Tibial nerve (tissue), 4 donors: ENCODE measurements at regions not wholly inside any gene's neighbourhood (a gene's known extent, or its start where the extent isn't known, plus 50 kb on each side); places are given as distances from the start of the nearest gene placed in this dataset.

Experiments
- DNase-seq, 2 donors: peaks; one replicate each; pipeline ENCODE4 v3.0.0-alpha.2; 2019; ENCODE audit warnings: low spot score in 2 of 2
- H3K27ac ChIP-seq, 4 donors: fragments of 200-600 bp; sonication (generic) in 3 of 4; one replicate each; pipeline ENCODE4 v1.5.1; 2017 to 2019; ENCODE audit warnings: mild to moderate bottlenecking in 1 of 4
- H3K27me3 ChIP-seq, 2 donors: fragments of 200-600 bp; sonication (generic) in 1 of 2; one replicate each; pipeline versions ENCODE4 v1.5.1 to v1.6.0; 2017 to 2019
- H3K36me3 ChIP-seq, 3 donors: fragments of 200-600 bp; sonication (generic); one replicate each; pipeline ENCODE4 v1.5.1; 2018 to 2019
- H3K4me1 ChIP-seq, 4 donors: fragments of 200-600 bp; sonication (generic) in 3 of 4; one replicate each; pipeline ENCODE4 v1.5.1; 2017 to 2019
- H3K4me3 ChIP-seq, 4 donors: fragments of 200-600 bp; sonication (generic) in 3 of 4; one replicate each; pipeline ENCODE4 v1.5.1; 2017 to 2019; ENCODE audit warnings: mild to moderate bottlenecking in 1 of 4, moderate library complexity in 1 of 4
- H3K9me3 ChIP-seq, 4 donors: fragments of 200-600 bp; sonication (generic) in 3 of 4; one replicate each; pipeline ENCODE4 v1.5.1; 2017 to 2019
- EP300 ChIP-seq, 2 donors: sonication (generic); formaldehyde crosslinking; IDR thresholded peaks; one replicate each; pipeline ENCODE4 v1.6.1; 2017; ENCODE audit warnings: antibody characterized with exemption in 2 of 2, mild to moderate bottlenecking in 1 of 2
- POLR2A ChIP-seq, 2 donors: fragments of 450-650 bp; IDR thresholded peaks; one replicate each; pipeline ENCODE4 v1.6.1; 2017; ENCODE audit warnings: antibody characterized with exemption in 2 of 2, mild to moderate bottlenecking in 2 of 2, moderate library complexity in 2 of 2
- WGBS, 2 donors: methylation state at CpG; one replicate each; pipeline ENCODE4 v1.1.5; 2018; 5-methylcytosine and 5-hydroxymethylcytosine counted together
- TF ChIP-seq, protein P1 (sequence below), 5 experiments: fragments of 200-600 bp in 3 of 5; fragments of 450-650 bp in 2 of 5; sonication (generic) in 3 of 5; IDR thresholded peaks; one replicate each; pipeline ENCODE4 v1.5.1; 2016 to 2019; ENCODE audit warnings: antibody characterized with exemption in 5 of 5, mild to moderate bottlenecking in 3 of 5, moderate library complexity in 2 of 5

DNA sequence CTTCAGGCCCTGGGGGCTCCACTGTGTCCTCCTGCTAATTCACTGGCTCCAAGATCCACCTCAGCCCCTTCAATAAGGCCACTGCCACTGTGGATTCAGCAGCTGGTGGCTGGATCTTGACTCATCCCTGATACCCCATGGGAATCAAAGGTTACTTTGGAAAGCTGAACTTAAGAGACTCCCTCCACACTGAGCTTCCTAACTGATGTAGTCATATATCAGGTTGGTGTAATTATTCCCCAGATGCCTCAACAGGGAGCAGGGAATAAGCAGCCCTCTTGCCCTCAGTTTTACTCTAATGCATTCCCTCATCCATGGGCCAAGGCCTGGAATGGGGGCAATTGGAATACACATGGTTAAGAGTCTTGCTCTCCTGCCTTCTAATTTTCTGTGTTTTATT is 164.6 kb downstream of the FASLG start:
- TF ChIP-seq POLR2A (IDR thresholded peaks at IDR 0.05) (no peak), EP300 (IDR thresholded peaks at IDR 0.05) (no peak)
- TF ChIP-seq, protein P1, sequence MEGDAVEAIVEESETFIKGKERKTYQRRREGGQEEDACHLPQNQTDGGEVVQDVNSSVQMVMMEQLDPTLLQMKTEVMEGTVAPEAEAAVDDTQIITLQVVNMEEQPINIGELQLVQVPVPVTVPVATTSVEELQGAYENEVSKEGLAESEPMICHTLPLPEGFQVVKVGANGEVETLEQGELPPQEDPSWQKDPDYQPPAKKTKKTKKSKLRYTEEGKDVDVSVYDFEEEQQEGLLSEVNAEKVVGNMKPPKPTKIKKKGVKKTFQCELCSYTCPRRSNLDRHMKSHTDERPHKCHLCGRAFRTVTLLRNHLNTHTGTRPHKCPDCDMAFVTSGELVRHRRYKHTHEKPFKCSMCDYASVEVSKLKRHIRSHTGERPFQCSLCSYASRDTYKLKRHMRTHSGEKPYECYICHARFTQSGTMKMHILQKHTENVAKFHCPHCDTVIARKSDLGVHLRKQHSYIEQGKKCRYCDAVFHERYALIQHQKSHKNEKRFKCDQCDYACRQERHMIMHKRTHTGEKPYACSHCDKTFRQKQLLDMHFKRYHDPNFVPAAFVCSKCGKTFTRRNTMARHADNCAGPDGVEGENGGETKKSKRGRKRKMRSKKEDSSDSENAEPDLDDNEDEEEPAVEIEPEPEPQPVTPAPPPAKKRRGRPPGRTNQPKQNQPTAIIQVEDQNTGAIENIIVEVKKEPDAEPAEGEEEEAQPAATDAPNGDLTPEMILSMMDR (IDR thresholded peaks at IDR 0.05), result no peak
- no peak for DNase-seq
- peak overlapping the region in 1 of 4 donors; percentile 16 for H3K27ac ChIP-seq
- H3K27me3 ChIP-seq, result no peaks in the 10 kb centered on the region
- H3K9me3 ChIP-seq, result no peaks in the 10 kb centered on the region
- H3K4me3 ChIP-seq, result no peak overlapping the region
- H3K4me1 ChIP-seq, result peaks cover 0 to 17% (median 9%) of the 10 kb centered on the region in 4 donors
- H3K36me3 ChIP-seq, result no peaks in the 10 kb centered on the region

DNA sequence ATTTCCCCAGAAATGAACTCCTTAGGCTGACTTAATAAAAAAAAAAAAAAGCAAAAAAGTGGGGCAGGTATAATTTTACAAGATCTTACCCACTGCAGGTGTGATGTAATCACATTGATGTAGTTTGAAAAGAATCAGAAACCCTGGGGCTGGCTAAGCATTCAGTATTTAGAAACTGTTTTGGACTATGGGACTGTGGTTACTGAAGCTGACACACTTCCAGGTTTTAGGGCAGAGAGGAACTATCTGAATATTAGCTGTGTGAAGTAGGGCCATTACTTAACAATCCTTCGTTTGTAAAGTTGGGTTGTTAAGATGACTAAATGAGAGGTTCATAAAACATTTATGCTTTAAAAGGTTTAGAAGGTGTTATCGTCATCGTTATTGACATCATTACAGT is 165.3 kb downstream of the FASLG start:
- Histone ChIP-seq H3K4me3 (no peak overlapping the region), H3K27me3 (no peaks in the 10 kb centered on the region), H3K36me3 (no peaks in the 10 kb centered on the region), H3K9me3 (no peaks in the 10 kb centered on the region), H3K27ac (peak overlapping the region in 3 of 4 donors; percentile 2 to 90 (median 89)), H3K4me1 (peaks cover 0 to 17% (median 7%) of the 10 kb centered on the region in 4 donors)
- TF ChIP-seq EP300 (IDR thresholded peaks at IDR 0.05) (peak in 1 of 2 donors; percentile 22), POLR2A (IDR thresholded peaks at IDR 0.05) (no peak)
- peak in 1 of 2 donors; percentile 18 for DNase-seq
- 41 to 50% methylated on average over 3 of the region's 3 CpGs for WGBS, 2 donors

DNA sequence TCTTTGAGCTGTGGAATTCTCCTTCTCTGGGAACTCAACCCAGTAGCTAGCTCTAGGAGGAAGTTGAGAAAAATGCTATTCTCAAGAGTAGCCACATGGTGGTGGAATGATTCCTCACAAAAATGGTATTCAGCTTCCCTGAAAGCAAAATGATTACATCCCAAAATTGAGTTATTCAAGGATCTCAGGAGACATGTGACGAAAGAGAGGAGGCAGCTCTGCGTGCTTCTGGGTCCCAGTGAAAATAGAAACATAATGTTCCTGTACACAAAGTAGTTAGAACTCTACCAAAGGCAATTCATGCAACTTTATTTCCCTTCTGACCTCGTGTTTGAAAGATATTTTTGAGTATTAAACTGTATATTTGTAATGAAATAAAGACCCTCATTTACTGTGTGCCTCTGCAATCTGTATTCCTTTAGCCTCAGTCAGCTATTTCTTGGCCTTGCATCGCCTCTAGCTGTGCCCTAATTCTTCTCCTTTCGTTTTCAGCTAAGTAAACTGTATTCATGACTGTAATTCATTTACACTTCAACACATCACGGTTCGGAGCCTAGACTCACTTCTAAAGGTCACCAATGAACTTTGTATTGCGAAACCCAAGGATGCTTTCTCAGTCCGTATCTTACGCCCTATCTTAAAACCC is 167.3 kb downstream of the FASLG start:
- TF ChIP-seq, protein P1 (IDR thresholded peaks at IDR 0.05), result peak; percentile 43 to 84 (median 57)
- TF ChIP-seq POLR2A (IDR thresholded peaks at IDR 0.05) (no peak), EP300 (IDR thresholded peaks at IDR 0.05) (peak; percentile 93 to 97)
- Histone ChIP-seq H3K36me3 (no peaks in the 10 kb centered on the region), H3K9me3 (no peaks in the 10 kb centered on the region), H3K4me3 (peak overlapping the region in 2 of 4 donors; percentile 18 to 32), H3K27me3 (no peaks in the 10 kb centered on the region), H3K4me1 (peaks cover 0 to 17% (median 5%) of the 10 kb centered on the region in 4 donors), H3K27ac (peak overlapping the region; percentile 70 to 90 (median 82))
- DNase-seq, result peak in 1 of 2 donors; percentile 47
- WGBS, 2 donors, result 15 to 18% methylated on average over 10 of the region's 10 CpGs

DNA sequence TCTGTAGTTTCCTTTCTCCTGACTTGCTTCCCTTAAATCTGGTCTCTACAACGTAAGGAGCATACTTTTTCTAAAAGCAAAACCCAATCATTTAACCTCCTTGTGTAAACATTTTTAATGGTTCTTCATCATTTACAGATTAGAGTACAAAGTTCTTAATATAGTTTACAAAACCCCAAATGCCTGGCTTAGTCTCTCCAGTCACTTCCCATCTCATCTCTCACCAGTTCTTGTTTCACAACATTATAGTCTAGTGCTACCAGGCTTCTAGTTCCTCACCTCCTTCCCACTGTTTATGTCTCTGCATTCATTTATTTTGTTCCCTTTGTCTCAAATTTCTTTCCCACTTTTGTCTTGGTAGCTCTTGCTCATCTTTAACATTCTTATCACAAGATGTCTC is 168.4 kb downstream of the FASLG start:
- no peaks in the 10 kb centered on the region for H3K27me3 ChIP-seq
- WGBS, 2 donors, result 81 to 93% methylated on average over 1 of the region's 1 CpG
- no peaks in the 10 kb centered on the region for H3K9me3 ChIP-seq
- H3K4me3 ChIP-seq, result no peak overlapping the region
- H3K4me1 ChIP-seq, result peaks cover 0 to 17% (median 5%) of the 10 kb centered on the region in 4 donors
- DNase-seq, result no peak
- H3K27ac ChIP-seq, result peak overlapping the region in 3 of 4 donors; percentile 74 to 90 (median 89)
- TF ChIP-seq EP300 (IDR thresholded peaks at IDR 0.05), result no peak
- no peaks in the 10 kb centered on the region for H3K36me3 ChIP-seq

DNA sequence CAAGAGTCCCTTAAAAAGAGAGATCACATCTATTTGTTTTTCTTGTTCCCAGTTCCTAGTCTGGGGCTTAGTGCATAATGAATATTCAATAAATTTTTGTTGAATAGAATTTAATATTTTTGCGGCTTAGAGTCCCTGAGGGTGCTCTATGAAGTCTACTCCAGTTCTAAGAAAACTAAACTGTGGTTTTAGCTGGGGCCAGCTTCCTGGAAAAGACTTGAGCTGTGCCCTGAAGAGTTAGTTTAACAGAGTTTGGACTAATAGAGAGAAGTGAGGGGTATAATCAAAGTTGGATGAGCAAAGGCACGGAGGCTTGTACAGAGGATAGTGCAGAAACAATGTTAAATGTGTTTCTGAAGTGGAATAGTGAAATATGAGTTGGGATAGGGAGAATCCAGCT is 168.9 kb downstream of the FASLG start:
- DNase-seq, result no peak
- TF ChIP-seq POLR2A (IDR thresholded peaks at IDR 0.05), result no peak
- TF ChIP-seq, protein P1 (IDR thresholded peaks at IDR 0.05), result no peak
- no peak for TF ChIP-seq EP300 (IDR thresholded peaks at IDR 0.05)
- Histone ChIP-seq H3K4me1 (peaks cover 0 to 17% (median 5%) of the 10 kb centered on the region in 4 donors), H3K4me3 (no peak overlapping the region), H3K36me3 (no peaks in the 10 kb centered on the region), H3K27me3 (no peaks in the 10 kb centered on the region), H3K9me3 (no peaks in the 10 kb centered on the region), H3K27ac (peak overlapping the region in 2 of 4 donors; percentile 89 to 90)
- WGBS, 2 donors, result 90 to 92% methylated on average over 2 of the region's 2 CpGs

DNA sequence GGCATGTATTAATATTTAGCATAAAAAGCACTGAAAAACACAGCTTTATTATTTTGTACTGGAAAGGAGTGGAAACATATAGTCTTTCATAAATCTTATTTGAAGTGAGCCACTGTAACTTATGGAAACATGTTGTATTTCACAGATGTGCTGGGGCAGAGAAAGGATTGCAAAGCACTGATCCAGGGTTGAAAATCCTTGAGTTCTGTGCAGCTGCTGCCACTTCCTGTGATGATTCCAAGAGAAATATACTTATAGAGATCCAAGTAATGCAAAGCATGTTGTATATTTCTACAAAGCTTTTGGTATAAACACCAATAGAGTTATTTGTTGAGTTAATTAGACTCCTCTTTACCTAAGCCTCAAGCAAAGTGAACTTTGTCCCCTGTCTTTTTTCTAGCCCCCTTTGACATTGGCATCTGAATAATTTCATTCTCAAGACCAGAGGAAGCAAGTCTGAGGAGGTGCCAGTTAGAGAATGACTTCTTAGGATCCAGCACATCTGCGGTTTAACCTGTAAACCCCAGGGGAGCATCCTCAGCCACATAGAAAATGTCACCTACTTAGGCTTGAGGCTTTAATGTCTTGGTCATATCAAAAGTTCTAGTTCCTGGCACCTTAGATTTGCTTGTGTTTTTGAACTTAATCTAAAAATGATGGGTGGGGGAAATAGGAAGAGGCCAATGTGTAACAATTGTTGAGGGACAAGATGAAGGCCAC is 173.3 kb downstream of the FASLG start:
- Histone ChIP-seq H3K9me3 (no peaks in the 10 kb centered on the region), H3K4me3 (no peak overlapping the region), H3K27ac (no peak overlapping the region), H3K27me3 (no peaks in the 10 kb centered on the region), H3K4me1 (peaks cover 0 to under 1% (median under 1%) of the 10 kb centered on the region in 4 donors), H3K36me3 (no peaks in the 10 kb centered on the region)
- no peak for DNase-seq
- no peak for TF ChIP-seq POLR2A (IDR thresholded peaks at IDR 0.05)
- TF ChIP-seq, protein P1 (IDR thresholded peaks at IDR 0.05), result no peak
- TF ChIP-seq EP300 (IDR thresholded peaks at IDR 0.05), result no peak
- 57 to 72% methylated on average over 1 of the region's 1 CpG for WGBS, 2 donors
